Hepatic stellate cell (primary cell): ENCODE measurements at regions not wholly inside any gene's neighbourhood (a gene's known extent, or its start where the extent isn't known, plus 50 kb on each side); places are given as distances from the start of the nearest gene placed in this dataset.
"Not testable (repeated sequence)": the region's sequence is repeated elsewhere in the genome, so short reads cannot be mapped to it uniquely, and the experiment has no call there.

Experiments used
- DNase-seq: peaks from one replicate; pipeline ENCODE4 v3.0.0; 2011; ENCODE audit warnings: low spot score

GRCh38 chr15:95698951-95699350 lies 631.5 kb upstream of the NR2F2 start:
- DNase-seq = no peak

- DNase-seq = no peak
Measured at GRCh38 chr15:95699578-95699977, 630.9 kb upstream of the NR2F2 start.

- DNase-seq = not testable (repeated sequence)
Measured at GRCh38 chr15:95700692-95701091, 629.8 kb upstream of the NR2F2 start.

- no peak for DNase-seq
Measured at GRCh38 chr15:95701410-95701809, 629.1 kb upstream of the NR2F2 start.

GRCh38 chr15:95709959-95710695 lies 620.4 kb upstream of the NR2F2 start:
- no peak for DNase-seq

GRCh38 chr15:95712785-95713184 lies 617.7 kb upstream of the NR2F2 start:
- no peak for DNase-seq

GRCh38 chr15:95713324-95713723 lies 617.2 kb upstream of the NR2F2 start:
- DNase-seq = no peak

DNA sequence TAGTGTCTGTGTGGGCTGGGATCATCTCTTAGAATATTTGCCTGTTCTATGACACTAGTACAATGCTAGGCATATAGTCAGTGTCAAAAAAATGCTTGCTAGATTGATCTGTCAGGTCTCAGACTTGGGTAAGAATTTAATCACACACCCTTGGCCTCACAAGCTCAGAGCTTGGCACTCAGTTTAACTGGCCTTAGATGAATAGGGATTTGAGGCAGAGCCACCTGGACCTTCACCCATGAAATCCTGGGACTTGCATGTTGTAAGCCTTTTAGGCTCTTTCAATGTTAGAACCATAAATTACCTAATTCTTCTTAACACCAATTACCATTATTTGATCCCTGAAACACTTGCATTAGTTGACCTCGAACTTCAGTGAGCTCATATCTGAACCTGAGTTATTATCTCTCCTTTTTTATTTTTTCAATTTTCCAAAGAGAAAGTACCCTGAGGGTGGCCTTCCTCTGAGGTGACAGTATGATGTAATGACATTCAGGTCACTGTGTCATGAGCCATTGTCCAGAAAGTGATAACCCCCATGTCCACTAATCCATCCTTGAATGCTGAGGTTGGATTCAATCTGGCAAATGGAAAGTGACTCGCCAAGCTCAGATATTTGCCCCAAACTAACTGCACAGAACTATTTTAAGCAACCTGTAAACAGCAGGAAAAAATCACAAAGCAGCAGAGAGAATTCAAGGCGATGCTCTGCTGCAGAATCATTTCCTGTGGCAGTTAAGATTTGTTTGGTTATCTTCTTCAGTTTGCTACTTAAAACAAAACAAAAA lies 615.2 kb upstream of the NR2F2 start:
- DNase-seq = no peak

- DNase-seq = no peak
Measured at GRCh38 chr15:95715906-95716656, 614.4 kb upstream of the NR2F2 start.

DNA sequence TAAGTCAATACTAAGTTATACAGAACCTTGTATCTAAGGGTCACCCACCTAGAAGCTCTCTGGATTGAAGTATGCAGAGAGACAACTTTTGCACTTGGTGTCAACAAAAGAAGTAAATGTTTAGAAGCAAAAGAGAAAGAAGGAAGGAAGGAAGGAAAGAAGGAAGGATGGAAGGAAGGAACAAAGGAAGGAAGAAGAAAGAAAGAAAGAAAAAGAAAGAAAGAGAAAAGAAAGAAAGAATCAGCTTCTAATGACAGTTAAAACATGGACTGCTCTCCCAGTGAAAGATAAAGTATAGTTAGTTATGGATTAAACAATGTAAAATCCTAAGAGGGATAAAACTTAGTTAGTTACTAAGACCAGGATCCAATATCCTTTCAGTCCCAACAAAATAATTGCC lies 613.8 kb upstream of the NR2F2 start:
- no peak for DNase-seq

DNA sequence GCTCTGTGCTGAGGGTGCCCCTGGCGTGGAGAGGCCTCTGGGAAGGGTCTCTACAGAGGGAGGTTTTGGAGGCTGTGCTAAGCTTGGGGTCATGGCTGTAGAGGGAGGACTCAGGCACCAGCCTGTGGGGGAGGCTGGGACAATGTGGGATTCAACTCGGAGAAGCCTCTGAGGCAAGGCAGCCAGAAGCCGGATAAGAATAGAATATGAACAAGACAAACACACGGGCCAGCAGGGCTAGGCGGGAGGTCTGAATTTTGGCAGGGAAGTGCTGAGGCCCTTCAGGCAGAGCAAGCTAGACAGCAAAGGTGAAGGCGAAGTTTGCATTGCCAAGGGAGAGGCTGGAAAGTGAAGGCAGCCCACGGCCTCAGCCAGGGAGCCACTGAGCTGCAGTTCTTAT lies 612.1 kb upstream of the NR2F2 start:
- no peak for DNase-seq

- no peak for DNase-seq
Measured at GRCh38 chr15:95724908-95725633, 605.4 kb upstream of the NR2F2 start.

DNA sequence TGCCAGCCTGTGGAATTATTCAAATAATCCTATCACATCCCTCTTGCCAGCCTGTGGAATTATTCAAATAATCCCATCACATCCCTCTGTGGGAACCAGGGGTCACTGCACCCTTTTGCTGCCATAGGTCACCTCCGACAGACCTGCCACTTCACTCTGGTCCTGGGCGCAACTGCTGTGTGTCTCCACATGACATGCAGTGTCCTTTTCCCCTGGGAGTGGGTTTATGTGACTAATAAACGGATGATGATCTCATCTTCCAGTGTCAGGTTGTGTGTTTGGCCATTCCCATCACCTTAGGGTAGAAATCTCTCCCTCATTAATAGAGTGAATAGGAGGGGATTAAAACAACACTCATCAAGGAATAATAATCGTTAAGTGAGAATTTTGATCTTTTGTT lies 603.6 kb upstream of the NR2F2 start:
- no peak for DNase-seq

DNA sequence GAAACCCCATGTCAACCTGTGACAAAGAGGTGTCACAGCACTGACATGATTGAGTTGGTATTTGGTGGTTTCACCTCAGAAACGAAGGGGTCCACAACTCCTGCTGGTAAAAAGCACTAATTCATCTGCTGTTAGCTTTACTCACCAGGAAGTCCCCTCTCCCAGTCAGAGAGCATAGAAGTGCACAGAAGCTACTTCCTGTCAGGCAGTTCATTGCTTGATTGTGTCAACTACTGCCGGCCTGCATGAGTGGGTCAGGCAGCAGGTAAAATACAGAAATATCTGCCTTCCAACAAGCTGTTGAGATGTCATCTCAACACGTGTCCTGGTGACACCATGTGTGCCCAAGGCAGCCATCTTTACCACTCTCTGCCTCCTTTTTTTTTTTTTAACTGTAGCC lies 596.6 kb upstream of the NR2F2 start:
- no peak for DNase-seq

DNA sequence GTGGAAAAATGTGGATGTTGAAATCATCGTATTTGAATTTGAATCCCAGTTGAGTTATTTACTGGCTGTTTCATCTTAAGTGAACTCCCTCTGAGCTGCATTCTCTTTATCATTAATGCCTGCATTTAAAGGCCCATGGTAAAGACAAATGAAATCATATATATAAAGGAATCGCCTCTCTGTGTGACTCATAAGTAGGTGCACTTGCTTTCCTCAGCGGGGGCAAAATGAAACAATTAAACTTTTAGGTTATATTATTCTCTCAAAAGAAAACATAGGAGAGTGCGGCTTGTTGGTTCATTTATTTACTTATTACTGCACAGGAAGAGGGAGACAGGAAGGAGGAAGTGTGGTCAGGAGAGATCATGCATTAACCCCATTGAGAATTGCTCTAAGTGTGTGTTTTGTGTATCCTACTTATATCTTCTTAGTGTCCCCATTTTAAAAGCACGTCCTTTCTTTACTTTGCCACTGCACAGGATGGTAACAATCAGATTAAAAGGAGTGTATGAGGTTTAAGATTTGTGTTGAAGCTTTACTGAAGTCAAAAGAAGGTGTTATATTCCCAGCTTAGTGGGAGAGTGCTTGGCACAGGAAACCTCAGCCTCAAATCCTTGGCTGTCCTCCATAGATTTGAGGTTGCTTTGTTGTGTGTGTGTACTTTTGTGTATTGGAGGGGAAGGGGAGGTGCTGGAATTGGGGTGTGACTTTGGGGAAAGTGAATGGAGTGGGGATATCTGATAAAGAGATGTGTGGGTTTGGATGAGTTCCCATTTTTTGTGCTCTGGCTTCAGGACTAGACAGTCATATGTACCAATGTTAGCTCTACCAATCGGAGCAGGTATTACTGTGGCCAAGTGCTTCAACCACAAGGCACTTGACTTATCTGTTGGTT lies 595.8 kb upstream of the NR2F2 start:
- DNase-seq = no peak

DNA sequence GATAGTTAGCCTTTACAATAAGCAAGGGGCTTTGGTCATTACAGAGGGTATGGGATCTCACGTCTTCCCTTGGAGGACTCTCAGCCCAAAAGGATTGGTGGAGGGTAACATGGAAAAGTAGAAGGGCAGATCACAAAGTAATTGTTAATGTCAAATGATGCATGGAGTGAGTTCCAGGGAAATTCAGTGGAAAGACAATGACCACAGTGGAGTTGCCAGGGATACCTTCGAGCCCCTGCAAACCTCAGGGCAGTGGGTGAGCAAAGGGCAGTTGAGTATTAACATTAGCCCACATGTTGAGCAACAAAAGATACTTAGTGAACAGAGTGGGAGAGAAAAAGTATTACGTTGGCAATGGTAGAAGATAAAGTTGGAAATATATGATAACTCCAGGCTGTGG lies 593.4 kb upstream of the NR2F2 start:
- DNase-seq = no peak

- no peak for DNase-seq
Measured at GRCh38 chr15:95739131-95739530, 591.4 kb upstream of the NR2F2 start.

DNA sequence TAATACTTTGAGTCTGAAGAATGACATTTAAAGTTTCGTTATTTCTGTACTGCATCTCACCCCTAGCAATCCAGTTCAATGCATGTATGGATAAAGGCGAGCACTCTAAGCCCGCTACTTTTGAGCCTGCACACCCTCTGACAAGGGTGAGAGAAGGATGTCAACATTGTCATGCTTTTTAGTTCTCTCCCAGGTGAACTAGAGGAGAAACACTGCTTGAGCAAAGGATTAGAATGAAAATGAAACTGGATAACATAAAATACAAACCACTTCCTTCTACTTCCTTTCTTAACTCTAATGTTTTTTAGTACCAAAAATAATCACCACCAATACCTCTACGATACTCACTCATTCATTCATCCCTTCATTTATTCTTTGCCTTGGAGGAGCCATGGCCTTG lies 588.7 kb upstream of the NR2F2 start:
- DNase-seq = no peak

DNA sequence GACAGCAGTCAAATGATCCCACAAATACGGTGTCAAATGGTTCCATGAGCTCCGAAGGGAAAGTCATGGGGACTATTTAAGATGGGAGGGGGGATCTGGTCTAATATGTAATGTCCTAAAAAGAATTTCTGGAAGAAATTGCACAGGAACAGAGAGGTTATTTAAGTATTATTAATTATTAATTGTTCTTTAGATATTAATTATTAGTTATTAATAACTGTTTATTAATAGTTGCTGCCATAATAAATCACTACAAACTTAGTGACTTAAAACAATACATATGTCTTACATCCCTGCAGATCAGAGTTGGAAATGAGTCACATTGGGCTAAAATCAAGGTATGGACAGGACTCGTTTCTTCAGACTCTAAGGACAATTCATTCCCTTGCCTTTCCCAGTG lies 588.2 kb upstream of the NR2F2 start:
- DNase-seq = no peak

DNA sequence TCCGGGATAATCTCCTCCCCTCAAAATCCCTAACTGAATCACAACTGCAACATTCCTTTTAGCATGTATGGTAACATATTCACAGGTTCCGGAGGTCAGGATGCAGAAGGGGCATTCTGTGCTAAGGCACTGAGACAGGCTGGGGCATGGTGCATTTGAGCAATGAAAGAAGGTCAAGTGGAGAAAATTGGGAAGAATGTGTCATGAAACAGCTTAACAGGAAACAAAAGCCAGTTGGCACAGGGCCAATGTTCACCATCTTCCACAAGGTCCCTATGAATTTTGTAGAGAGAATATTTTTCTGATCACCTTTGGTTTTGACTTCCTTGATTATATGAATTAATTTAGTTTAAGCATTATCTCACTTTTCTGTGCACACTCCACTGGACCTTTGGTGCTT lies 587.7 kb upstream of the NR2F2 start:
- DNase-seq = no peak

- no peak for DNase-seq
Measured at GRCh38 chr15:95757171-95757570, 573.3 kb upstream of the NR2F2 start.
